GM18508 (cell line): ENCODE measurements at regions not wholly inside any gene's neighbourhood (a gene's known extent, or its start where the extent isn't known, plus 50 kb on each side); places are given as distances from the start of the nearest gene placed in this dataset.
"Not testable (repeated sequence)": the region's sequence is repeated elsewhere in the genome, so short reads cannot be mapped to it uniquely, and the experiment has no call there.

Experiments
- ATAC-seq: cut with Tn5 transposase; IDR thresholded peaks from one replicate; pipeline ENCODE4 v1.9.1; 2021; ENCODE audit warnings: moderate number of reproducible peaks; ENCODE audit not compliant: insufficient read depth, unreplicated experiment

- ATAC-seq: no peak
Observed at GRCh38 chr3:176041812-176042211, 1155.5 kb downstream of the TBL1XR1 start.

GRCh38 chr3:176041185-176041584, 1156.1 kb downstream of the TBL1XR1 start:
- ATAC-seq: no peak

- no peak for ATAC-seq
Observed at GRCh38 chr3:176037636-176038035, 1159.6 kb downstream of the TBL1XR1 start.

- ATAC-seq: no peak
Observed at GRCh38 chr3:176032043-176032442, 1165.2 kb downstream of the TBL1XR1 start.

- ATAC-seq: not testable (repeated sequence)
Observed at GRCh38 chr3:176016203-176016602, 1157.1 kb downstream of the NAALADL2 start.

- ATAC-seq: not testable (repeated sequence)
Observed at GRCh38 chr3:176015228-176015627, 1156.1 kb downstream of the NAALADL2 start.

- ATAC-seq: no peak
Observed at GRCh38 chr3:176009256-176009655, 1150.1 kb downstream of the NAALADL2 start.

- ATAC-seq: no peak
Observed at GRCh38 chr3:176005564-176005963, 1146.4 kb downstream of the NAALADL2 start.

GRCh38 chr3:175989161-175989560, 1130.0 kb downstream of the NAALADL2 start:
- ATAC-seq: no peak

- ATAC-seq: no peak
Observed at GRCh38 chr3:175988401-175988800, 1129.3 kb downstream of the NAALADL2 start.

- no peak for ATAC-seq
Observed at GRCh38 chr3:175985781-175986180, 1126.6 kb downstream of the NAALADL2 start.

GRCh38 chr3:175983379-175983778, 1124.2 kb downstream of the NAALADL2 start:
- ATAC-seq: no peak

- ATAC-seq: no peak
Observed at GRCh38 chr3:175980486-175981090, 1121.5 kb downstream of the NAALADL2 start.

- no peak for ATAC-seq
Observed at GRCh38 chr3:175977968-175978752, 1119.0 kb downstream of the NAALADL2 start.

- no peak for ATAC-seq
Observed at GRCh38 chr3:175969456-175969855, 1110.3 kb downstream of the NAALADL2 start.

- no peak for ATAC-seq
Observed at GRCh38 chr3:175965036-175965435, 1105.9 kb downstream of the NAALADL2 start.

- no peak for ATAC-seq
Observed at GRCh38 chr3:175957427-175957826, 1098.3 kb downstream of the NAALADL2 start.

- ATAC-seq: no peak
Observed at GRCh38 chr3:175956964-175957363, 1097.8 kb downstream of the NAALADL2 start.

GRCh38 chr3:175951047-175951694, 1092.0 kb downstream of the NAALADL2 start:
- no peak for ATAC-seq

GRCh38 chr3:175948041-175948440, 1088.9 kb downstream of the NAALADL2 start:
- ATAC-seq: no peak

- ATAC-seq: no peak
Observed at GRCh38 chr3:175941352-175941751, 1082.2 kb downstream of the NAALADL2 start.
